ENCODE measurements at regions not wholly inside any gene's neighbourhood (a gene's known extent, or its start where the extent isn't known, plus 50 kb on each side); places are given as distances from the start of the nearest gene placed in this dataset.
"Not testable (repeated sequence)": the region's sequence is repeated elsewhere in the genome, so short reads cannot be mapped to it uniquely, and the experiment has no call there.

GRCh38 chr10:113485736-113486135 is 67.1 kb upstream of the HABP2 start:
- peaks cover 20% of the 10 kb centered on the region for H3K27me3 Mint-ChIP-seq (ENCODE audit: insufficient read depth, unreplicated experiment)
- no peak for DNase-seq (ENCODE audit: unreplicated experiment)
- CTCF ChIA-PET: interaction anchor here (0.6 to 1.7 kb wide), 3 partner anchors 31 to 304 kb away, joined by 3 to 6 read pairs (median 3); no protein-coding TSS in a partner anchor
- no peak overlapping the region for H3K27ac Mint-ChIP-seq (ENCODE audit: low read depth, unreplicated experiment)
- TF ChIP-seq CTCF (IDR thresholded peaks at IDR 0.05; ENCODE audit: unreplicated experiment): no peak
- H3K36me3 Mint-ChIP-seq (ENCODE audit: insufficient read depth, unreplicated experiment): no peaks in the 10 kb centered on the region
- no peak overlapping the region for H3K4me3 Mint-ChIP-seq (ENCODE audit: unreplicated experiment)
- POLR2A ChIA-PET: no interaction called here
- no peaks in the 10 kb centered on the region for H3K4me1 Mint-ChIP-seq (ENCODE audit: insufficient read depth, unreplicated experiment)
- no TSS peak for BruUV-seq (replicated peaks)
- no peaks in the 10 kb centered on the region for H3K9me3 Mint-ChIP-seq (ENCODE audit: unreplicated experiment)
- intact Hi-C loops (cut with micrococcal nuclease): no loop called here

- Mint-ChIP-seq H3K36me3 (ENCODE audit: insufficient read depth, unreplicated experiment) (no peaks in the 10 kb centered on the region), H3K27ac (ENCODE audit: low read depth, unreplicated experiment) (no peak overlapping the region), H3K9me3 (ENCODE audit: unreplicated experiment) (no peaks in the 10 kb centered on the region), H3K4me1 (ENCODE audit: insufficient read depth, unreplicated experiment) (no peaks in the 10 kb centered on the region), H3K27me3 (ENCODE audit: insufficient read depth, unreplicated experiment) (peaks cover 20% of the 10 kb centered on the region), H3K4me3 (ENCODE audit: unreplicated experiment) (no peak overlapping the region)
- DNase-seq (ENCODE audit: unreplicated experiment): no peak
- BruUV-seq (replicated peaks): no TSS peak
- no peak for TF ChIP-seq CTCF (IDR thresholded peaks at IDR 0.05; ENCODE audit: unreplicated experiment)
- ChIA-PET POLR2A (no interaction called here), CTCF (interaction anchor here (0.6 to 1.7 kb wide), 2 partner anchors 32 to 571 kb away, joined by 3 to 6 read pairs; no protein-coding TSS in a partner anchor)
- intact Hi-C loops (cut with micrococcal nuclease): no loop called here
Measured at GRCh38 chr10:113486531-113486930, 66.3 kb upstream of the HABP2 start.

- Mint-ChIP-seq H3K36me3 (ENCODE audit: insufficient read depth, unreplicated experiment) (no peaks in the 10 kb centered on the region), H3K9me3 (ENCODE audit: unreplicated experiment) (no peaks in the 10 kb centered on the region), H3K4me1 (ENCODE audit: insufficient read depth, unreplicated experiment) (no peaks in the 10 kb centered on the region), H3K27ac (ENCODE audit: low read depth, unreplicated experiment) (no peak overlapping the region), H3K27me3 (ENCODE audit: insufficient read depth, unreplicated experiment) (peaks cover 20% of the 10 kb centered on the region), H3K4me3 (ENCODE audit: unreplicated experiment) (no peak overlapping the region)
- intact Hi-C loops (cut with micrococcal nuclease): no loop called here
- TF ChIP-seq CTCF (IDR thresholded peaks at IDR 0.05; ENCODE audit: unreplicated experiment): no peak
- ChIA-PET CTCF (interaction anchor here (0.6 kb wide), 1 partner anchor 571 kb away, joined by 3 read pairs; no protein-coding TSS in a partner anchor), POLR2A (no interaction called here)
- no TSS peak for BruUV-seq (replicated peaks)
- DNase-seq (ENCODE audit: unreplicated experiment): no peak
Measured at GRCh38 chr10:113487154-113487553, 65.7 kb upstream of the HABP2 start.

- H3K27me3 Mint-ChIP-seq (ENCODE audit: insufficient read depth, unreplicated experiment): peaks cover 11% of the 10 kb centered on the region
- no peaks in the 10 kb centered on the region for H3K9me3 Mint-ChIP-seq (ENCODE audit: unreplicated experiment)
- intact Hi-C loops (cut with micrococcal nuclease): no loop called here
- H3K27ac Mint-ChIP-seq (ENCODE audit: low read depth, unreplicated experiment): no peak overlapping the region
- peaks cover 1% of the 10 kb centered on the region for H3K4me1 Mint-ChIP-seq (ENCODE audit: insufficient read depth, unreplicated experiment)
- H3K4me3 Mint-ChIP-seq (ENCODE audit: unreplicated experiment): no peak overlapping the region
- no TSS peak for BruUV-seq (replicated peaks)
- H3K36me3 Mint-ChIP-seq (ENCODE audit: insufficient read depth, unreplicated experiment): no peaks in the 10 kb centered on the region
- no peak for DNase-seq (ENCODE audit: unreplicated experiment)
- no peak for TF ChIP-seq CTCF (IDR thresholded peaks at IDR 0.05; ENCODE audit: unreplicated experiment)
- POLR2A ChIA-PET: no interaction called here
- CTCF ChIA-PET: interaction anchor here (0.6 kb wide), 1 partner anchor 31 kb away, joined by 4 read pairs; no protein-coding TSS in a partner anchor
Measured at GRCh38 chr10:113488186-113488585, 64.7 kb upstream of the HABP2 start.

- intact Hi-C loops (cut with micrococcal nuclease); DNase-seq (ENCODE audit: unreplicated experiment); H3K36me3 Mint-ChIP-seq (ENCODE audit: insufficient read depth, unreplicated experiment); H3K27ac Mint-ChIP-seq (ENCODE audit: low read depth, unreplicated experiment); H3K4me3 Mint-ChIP-seq (ENCODE audit: unreplicated experiment); H3K27me3 Mint-ChIP-seq (ENCODE audit: insufficient read depth, unreplicated experiment); BruUV-seq (replicated peaks); H3K9me3 Mint-ChIP-seq (ENCODE audit: unreplicated experiment): not testable (repeated sequence)
- POLR2A ChIA-PET: interaction anchor here (1.0 kb wide), 1 partner anchor 15 kb away, joined by 4 read pairs; no protein-coding TSS in a partner anchor
- H3K4me1 Mint-ChIP-seq (ENCODE audit: insufficient read depth, unreplicated experiment): peaks cover 11% of the 10 kb centered on the region
- CTCF ChIA-PET: interaction anchor here (0.6 kb wide), 1 partner anchor 61 kb away, joined by 4 read pairs; no protein-coding TSS in a partner anchor
Measured at GRCh38 chr10:113489522-113489921, 63.3 kb upstream of the HABP2 start.
